ENCODE measurements at regions not wholly inside any gene's neighbourhood (a gene's known extent, or its start where the extent isn't known, plus 50 kb on each side); places are given as distances from the start of the nearest gene placed in this dataset.

GRCh38 chr18:24734058-24734457, 273.6 kb downstream of the HRH4 start:
- no peak for DNase-seq (ENCODE audit: low read depth in 2 of 2)

GRCh38 chr18:24735624-24736231, 275.3 kb downstream of the HRH4 start:
- no peak for DNase-seq (ENCODE audit: low read depth in 2 of 2)

GRCh38 chr18:24736662-24737330, 276.4 kb downstream of the HRH4 start:
- DNase-seq (ENCODE audit: low read depth in 2 of 2): no peak

GRCh38 chr18:24740829-24741228, 280.4 kb downstream of the HRH4 start:
- DNase-seq (ENCODE audit: low read depth in 2 of 2): no peak

GRCh38 chr18:24741321-24741720, 280.9 kb downstream of the HRH4 start:
- no peak for DNase-seq (ENCODE audit: low read depth in 2 of 2)

- no peak for DNase-seq (ENCODE audit: low read depth in 2 of 2)
These were observed 281.7 kb downstream of the HRH4 start for GRCh38 chr18:24741965-24742724.

GRCh38 chr18:24754583-24755253, 294.3 kb downstream of the HRH4 start:
- no peak for DNase-seq (ENCODE audit: low read depth in 2 of 2)

GRCh38 chr18:24756385-24756784, 295.9 kb downstream of the HRH4 start:
- no peak for DNase-seq (ENCODE audit: low read depth in 2 of 2)

GRCh38 chr18:24757134-24757533, 296.7 kb downstream of the HRH4 start:
- no peak for DNase-seq (ENCODE audit: low read depth in 2 of 2)

- no peak for DNase-seq (ENCODE audit: low read depth in 2 of 2)
These were observed 301.3 kb downstream of the HRH4 start for GRCh38 chr18:24761765-24762164.

GRCh38 chr18:24762511-24762910, 302.1 kb downstream of the HRH4 start:
- DNase-seq (ENCODE audit: low read depth in 2 of 2): no peak

- DNase-seq (ENCODE audit: low read depth in 2 of 2): no peak
These were observed 303.5 kb downstream of the HRH4 start for GRCh38 chr18:24763765-24764513.

- no peak for DNase-seq (ENCODE audit: low read depth in 2 of 2)
These were observed 304.3 kb downstream of the HRH4 start for GRCh38 chr18:24764766-24765165.

GRCh38 chr18:24766376-24766775, 305.9 kb downstream of the HRH4 start:
- no peak for DNase-seq (ENCODE audit: low read depth in 2 of 2)

GRCh38 chr18:24770311-24771024, 310.0 kb downstream of the HRH4 start:
- DNase-seq (ENCODE audit: low read depth in 2 of 2): no peak

- no peak for DNase-seq (ENCODE audit: low read depth in 2 of 2)
These were observed 310.9 kb downstream of the HRH4 start for GRCh38 chr18:24771300-24771699.

- DNase-seq (ENCODE audit: low read depth in 2 of 2): no peak
These were observed 312.7 kb downstream of the HRH4 start for GRCh38 chr18:24773101-24773500.

GRCh38 chr18:24776019-24776418, 315.6 kb downstream of the HRH4 start:
- no peak for DNase-seq (ENCODE audit: low read depth in 2 of 2)

GRCh38 chr18:24778810-24779418, 318.5 kb downstream of the HRH4 start:
- no peak for DNase-seq (ENCODE audit: low read depth in 2 of 2)

GRCh38 chr18:24782566-24782965, 322.1 kb downstream of the HRH4 start:
- no peak for DNase-seq (ENCODE audit: low read depth in 2 of 2)

GRCh38 chr18:24785019-24785418, 324.6 kb downstream of the HRH4 start:
- no peak for DNase-seq (ENCODE audit: low read depth in 2 of 2)
